IMR-90 (cell line): ENCODE measurements at regions not wholly inside any gene's neighbourhood (a gene's known extent, or its start where the extent isn't known, plus 50 kb on each side); places are given as distances from the start of the nearest gene placed in this dataset.
A peak's percentile ranks its signal among the peaks of the same experiment; 100 is the strongest.

ENCODE experiments used
- ATAC-seq: fragments of 200-7000 bp; cut with Tn5 transposase; 2 replicates; pipeline ENCODE4 v1.9.1; 2020; ENCODE audit warnings: low read depth, mild to moderate bottlenecking, moderate library complexity
- BruUV-seq: library from RNA; stranded (reverse); fragments of 400-500 nt; replicated peaks from 2 replicates; lab custom pipeline; 2021; lab: Mats Ljungman, UMichigan
- CTCF ChIA-PET: fragments of 300-600 bp; formaldehyde crosslinking; extraction: SDS; loops from one replicate; lab custom pipeline; 2021; ENCODE audit warnings: antibody characterized with exemption; lab: Yijun Ruan, JAX
- POLR2A ChIA-PET: fragments of 300-600 bp; sonication (Branson Sonifier 250); formaldehyde crosslinking; loops from one replicate; lab custom pipeline; 2022; ENCODE audit warnings: antibody characterized with exemption; ENCODE audit not compliant: unreplicated experiment; lab: Charles Lee
- DNase-seq: peaks from one replicate; pipeline ENCODE4 v3.0.0; 2013
- H2AFZ ChIP-seq: replicated peaks from 2 replicates; pipeline ENCODE3; 2013; ENCODE audit warnings: low read length, mild to moderate bottlenecking; ENCODE audit not compliant: poor library complexity
- H2AK5ac ChIP-seq: 2 replicates; pipeline ENCODE4 v1.6.1; 2013; ENCODE audit warnings: low read depth, low read length, inconsistent platforms
- H2AK9ac ChIP-seq: replicated peaks from 2 replicates; pipeline ENCODE3; 2013; ENCODE audit warnings: mild to moderate bottlenecking, low read depth, low read length, moderate library complexity; ENCODE audit not compliant: poor library complexity
- H2BK120ac ChIP-seq: 2 replicates; pipeline ENCODE4 v1.6.1; 2013; ENCODE audit warnings: low read depth, low read length, inconsistent platforms
- H2BK15ac ChIP-seq: 3 replicates; pipeline ENCODE4 v1.6.1; 2013; ENCODE audit warnings: low read depth, low read length, inconsistent platforms
- H2BK20ac ChIP-seq: 2 replicates; pipeline ENCODE4 v1.6.1; 2013; ENCODE audit warnings: low read depth, mild to moderate bottlenecking, inconsistent platforms, low read length, moderate library complexity
- H2BK5ac ChIP-seq: 2 replicates; pipeline ENCODE4 v1.6.1; 2013; ENCODE audit warnings: mild to moderate bottlenecking, low read depth, low read length, inconsistent platforms; ENCODE audit not compliant: poor library complexity, severe bottlenecking
- H3K14ac ChIP-seq: replicated peaks from 2 replicates; pipeline ENCODE4 v1.6.1; 2013; ENCODE audit warnings: low read depth, low read length, inconsistent platforms
- H3K18ac ChIP-seq: 2 replicates; pipeline ENCODE4 v1.6.1; 2013; ENCODE audit warnings: low read depth, low read length, control low read depth
- H3K23ac ChIP-seq: 2 replicates; pipeline ENCODE4 v1.6.1; 2013; ENCODE audit warnings: low read depth, low read length, inconsistent platforms
- H3K27ac ChIP-seq: 2 replicates; pipeline ENCODE4 v1.5.1; 2013; ENCODE audit warnings: mild to moderate bottlenecking, control low read depth, low read length; ENCODE audit not compliant: insufficient read depth
- H3K27me3 ChIP-seq: 2 replicates; pipeline ENCODE4 v1.6.1; 2013; ENCODE audit warnings: low read length; ENCODE audit not compliant: control insufficient read depth, insufficient read depth
- H3K36me3 ChIP-seq: 2 replicates; pipeline ENCODE4 v1.6.1; 2013; ENCODE audit warnings: low read length, mixed read lengths; ENCODE audit not compliant: control insufficient read depth, insufficient read depth
- H3K4ac ChIP-seq: 2 replicates; pipeline ENCODE4 v1.6.1; 2013; ENCODE audit warnings: low read depth, low read length, inconsistent platforms
- H3K4me1 ChIP-seq: 2 replicates; pipeline ENCODE4 v1.6.1; 2013; ENCODE audit warnings: low read length, mixed read lengths; ENCODE audit not compliant: control insufficient read depth, insufficient read depth
- H3K4me2 ChIP-seq: 2 replicates; pipeline ENCODE4 v1.6.1; 2013; ENCODE audit warnings: low read depth, mild to moderate bottlenecking, control low read depth, low read length, moderate library complexity
- H3K4me3 ChIP-seq: 2 replicates; pipeline ENCODE4 v1.5.1; 2013; ENCODE audit warnings: low read depth, mild to moderate bottlenecking, control low read depth, low read length, moderate library complexity; ENCODE audit not compliant: insufficient read depth
- H3K56ac ChIP-seq: 2 replicates; pipeline ENCODE4 v1.6.1; 2013; ENCODE audit warnings: low read length, inconsistent platforms; ENCODE audit not compliant: insufficient read depth; ENCODE audit errors: extremely low read depth
- H3K79me1 ChIP-seq, 2 experiments: 2 replicates each; pipeline ENCODE4 v1.6.1; 2013; ENCODE audit warnings: low read length in 2 of 2, inconsistent platforms in 1 of 2, low read depth in 1 of 2
- H3K9ac ChIP-seq: 2 replicates; pipeline ENCODE4 v1.6.1; 2013; ENCODE audit warnings: low read depth, low read length, control low read depth
- H3K9me1 ChIP-seq: 2 replicates; pipeline ENCODE4 v1.6.1; 2013; ENCODE audit warnings: low read length, inconsistent platforms; ENCODE audit not compliant: insufficient read depth
- H3K9me3 ChIP-seq: 2 replicates; pipeline ENCODE4 v1.6.1; 2013; ENCODE audit warnings: low read length; ENCODE audit not compliant: control insufficient read depth, insufficient read depth
- H4K20me1 ChIP-seq: 2 replicates; pipeline ENCODE4 v1.6.1; 2013; ENCODE audit warnings: low read length, inconsistent platforms; ENCODE audit not compliant: insufficient read depth
- H4K5ac ChIP-seq: 2 replicates; pipeline ENCODE4 v1.6.1; 2013; ENCODE audit warnings: mild to moderate bottlenecking, low read depth, low read length, control low read depth
- H4K8ac ChIP-seq, 2 experiments: 2 replicates each; pipeline ENCODE4 v1.6.1; 2013; ENCODE audit warnings: low read depth in 2 of 2, low read length in 2 of 2, control low read depth in 1 of 2, inconsistent platforms in 1 of 2
- H4K91ac ChIP-seq: 2 replicates; pipeline ENCODE4 v1.6.1; 2013; ENCODE audit warnings: low read depth, low read length, inconsistent platforms; ENCODE audit not compliant: insufficient read depth
- BHLHE40 ChIP-seq: fragments of 150-350 bp; IDR thresholded peaks from 2 replicates; pipeline ENCODE4 v1.6.1; 2016; ENCODE audit warnings: mild to moderate bottlenecking, low read depth, low read length
- CHD1 ChIP-seq: IDR thresholded peaks from 2 replicates; pipeline ENCODE4 v1.6.1; 2012; ENCODE audit warnings: low read depth, low read length, improper control_type of control experiment
- MAFK ChIP-seq: IDR thresholded peaks from 2 replicates; pipeline ENCODE4 v1.6.1; 2012; ENCODE audit warnings: low read depth, low read length, improper control_type of control experiment
- WGBS, 2 experiments: methylation state at CpG; one replicate each; pipeline versions ENCODE4 v1.1.5 to v1.1.7; 2013; ENCODE audit warnings: missing lambda C conversion rate in 2 of 2; ENCODE audit not compliant: insufficient read length in 1 of 2; ENCODE audit errors: extremely low coverage in 2 of 2; 5-methylcytosine and 5-hydroxymethylcytosine counted together
- dilution Hi-C: fragments of 300-500 bp; cut with HindIII; formaldehyde crosslinking; loops from one replicate; pipeline ENCODE4 v1.14.3; 2018; ENCODE audit warnings: low sequenced_read_pairs; ENCODE audit not compliant: unreplicated experiment
- in situ Hi-C: fragments of 300-500 bp; cut with MboI; formaldehyde crosslinking; loops from 3 replicates; pipeline ENCODE4 v1.14.3; 2019; ENCODE audit warnings: low sequenced_read_pairs, inconsistent platforms, mixed read lengths
- intact Hi-C: fragments of 100-400 bp; cut with micrococcal nuclease; formaldehyde crosslinking; loops from 2 replicates; pipeline ENCODE4 v1.10.0; 2022

GRCh38 chr6:15017261-15017660 is 228.6 kb upstream of the JARID2 start:
- Histone ChIP-seq H2AFZ (peak overlapping the region; percentile 19), H4K5ac (no peak overlapping the region), H3K18ac (no peak overlapping the region), H3K4me2 (0 out of 2 replicates have a peak overlapping the region, but pooled peaks have one; percentile 12), H3K27me3 (peaks cover 4% of the 10 kb centered on the region; the same call in 1 of the 2 replicates), H3K9ac (no peak overlapping the region), H4K8ac (no peak overlapping the region), H3K4ac (no peak overlapping the region), H2BK5ac (no peak overlapping the region), H3K9me3 (peaks cover 7% of the 10 kb centered on the region), H3K4me1 (peaks cover 2% of the 10 kb centered on the region; the same call in 1 of the 2 replicates), H3K4me3 (no peak overlapping the region), H2BK120ac (no peak overlapping the region), H3K14ac (no peak overlapping the region), H3K9me1 (0 out of 2 replicates have a peak, but pooled peaks cover 3% of the 10 kb centered on the region), H3K36me3 (no peaks in the 10 kb centered on the region), H2BK20ac (no peak overlapping the region), H4K20me1 (no peaks in the 10 kb centered on the region), H3K27ac (no peak overlapping the region), H3K79me1 (no peaks in the 10 kb centered on the region), H3K23ac (no peak overlapping the region), H3K56ac (no peak overlapping the region), H2BK15ac (no peak overlapping the region), H2AK5ac (no peak overlapping the region), H4K91ac (no peak overlapping the region), H2AK9ac (no peak overlapping the region)
- ChIA-PET CTCF (no interaction called here), POLR2A (no interaction called here)
- DNase-seq (peak; percentile 17), ATAC-seq (peak; percentile 54)
- dilution Hi-C loops (no loop called here), in situ Hi-C loops (no loop called here), intact Hi-C loops (loop anchor here (5.0 kb wide), 1 partner anchor 430 kb away; no protein-coding TSS in a partner anchor)
- WGBS, 2 experiments = 35% methylated on average over 8 of the region's 11 CpGs; no CpG with 5 or more reads in 1 of the 2 experiments
- TF ChIP-seq BHLHE40 (no peak), MAFK (no peak), CHD1 (no peak)
- no TSS peak for BruUV-seq
